PFSK-1 (cell line): ENCODE measurements at regions not wholly inside any gene's neighbourhood (a gene's known extent, or its start where the extent isn't known, plus 50 kb on each side); places are given as distances from the start of the nearest gene placed in this dataset.

Experiments used
- FOXP2 ChIP-seq: optimal IDR thresholded peaks from 2 replicates; pipeline ENCODE3; 2011; ENCODE audit warnings: borderline replicate concordance, control low read depth, inconsistent platforms; ENCODE audit not compliant: insufficient read depth; ENCODE audit errors: extremely low read length, extremely low read depth
- POLR2AphosphoS5 ChIP-seq: IDR thresholded peaks from 2 replicates; pipeline ENCODE4 v1.6.1; 2012; ENCODE audit warnings: low read depth, mild to moderate bottlenecking, control low read depth, low read length, moderate library complexity
- SIN3A ChIP-seq: IDR thresholded peaks from 2 replicates; pipeline ENCODE4 v1.6.1; 2012; ENCODE audit warnings: mild to moderate bottlenecking, low read length, moderate library complexity, borderline replicate concordance; ENCODE audit not compliant: insufficient read depth
- TAF1 ChIP-seq: IDR thresholded peaks from 2 replicates; pipeline ENCODE4 v1.6.1; 2012; ENCODE audit warnings: low read length, control low read depth, borderline replicate concordance; ENCODE audit not compliant: insufficient read depth
- TF ChIP-seq, protein P1 (sequence below), 2 experiments: IDR thresholded peaks; 2 replicates each; pipeline versions ENCODE4 v1.6.1 to v1.8.0; 2011 to 2012; ENCODE audit warnings: low read depth in 2 of 2, low read length in 2 of 2, control low read depth in 1 of 2, inconsistent platforms in 1 of 2, mild to moderate bottlenecking in 1 of 2, moderate library complexity in 1 of 2; ENCODE audit not compliant: insufficient read depth in 1 of 2

DNA sequence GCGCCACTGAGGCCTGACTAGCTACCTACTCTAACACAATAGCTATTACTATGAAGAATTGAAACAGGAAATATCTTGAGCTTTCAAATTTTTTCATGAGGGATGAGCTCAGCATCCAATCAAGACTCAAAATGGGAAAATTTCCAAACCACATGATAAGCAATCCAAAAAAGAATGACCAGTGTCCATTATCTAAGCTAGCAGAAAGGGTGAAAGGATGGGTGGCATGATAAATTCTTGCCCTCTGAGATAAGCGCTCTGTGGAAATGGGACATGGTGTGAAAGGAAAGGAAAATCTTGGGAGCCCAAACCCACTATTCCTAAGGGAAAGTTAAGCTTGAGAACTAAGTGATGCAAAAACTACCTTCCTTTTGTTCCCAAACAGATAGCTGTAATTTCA lies 170.2 kb upstream of the NREP start:
- TF ChIP-seq TAF1 (no peak), POLR2AphosphoS5 (no peak), SIN3A (no peak), FOXP2 (no peak)
- TF ChIP-seq, protein P1, sequence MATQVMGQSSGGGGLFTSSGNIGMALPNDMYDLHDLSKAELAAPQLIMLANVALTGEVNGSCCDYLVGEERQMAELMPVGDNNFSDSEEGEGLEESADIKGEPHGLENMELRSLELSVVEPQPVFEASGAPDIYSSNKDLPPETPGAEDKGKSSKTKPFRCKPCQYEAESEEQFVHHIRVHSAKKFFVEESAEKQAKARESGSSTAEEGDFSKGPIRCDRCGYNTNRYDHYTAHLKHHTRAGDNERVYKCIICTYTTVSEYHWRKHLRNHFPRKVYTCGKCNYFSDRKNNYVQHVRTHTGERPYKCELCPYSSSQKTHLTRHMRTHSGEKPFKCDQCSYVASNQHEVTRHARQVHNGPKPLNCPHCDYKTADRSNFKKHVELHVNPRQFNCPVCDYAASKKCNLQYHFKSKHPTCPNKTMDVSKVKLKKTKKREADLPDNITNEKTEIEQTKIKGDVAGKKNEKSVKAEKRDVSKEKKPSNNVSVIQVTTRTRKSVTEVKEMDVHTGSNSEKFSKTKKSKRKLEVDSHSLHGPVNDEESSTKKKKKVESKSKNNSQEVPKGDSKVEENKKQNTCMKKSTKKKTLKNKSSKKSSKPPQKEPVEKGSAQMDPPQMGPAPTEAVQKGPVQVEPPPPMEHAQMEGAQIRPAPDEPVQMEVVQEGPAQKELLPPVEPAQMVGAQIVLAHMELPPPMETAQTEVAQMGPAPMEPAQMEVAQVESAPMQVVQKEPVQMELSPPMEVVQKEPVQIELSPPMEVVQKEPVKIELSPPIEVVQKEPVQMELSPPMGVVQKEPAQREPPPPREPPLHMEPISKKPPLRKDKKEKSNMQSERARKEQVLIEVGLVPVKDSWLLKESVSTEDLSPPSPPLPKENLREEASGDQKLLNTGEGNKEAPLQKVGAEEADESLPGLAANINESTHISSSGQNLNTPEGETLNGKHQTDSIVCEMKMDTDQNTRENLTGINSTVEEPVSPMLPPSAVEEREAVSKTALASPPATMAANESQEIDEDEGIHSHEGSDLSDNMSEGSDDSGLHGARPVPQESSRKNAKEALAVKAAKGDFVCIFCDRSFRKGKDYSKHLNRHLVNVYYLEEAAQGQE (IDR thresholded peaks at IDR 0.05; ENCODE audit: insufficient read depth in 1 of 2, low read depth in 2 of 2, low read length in 2 of 2), result no peak
